HEK293 (cell line): ENCODE measurements at regions not wholly inside any gene's neighbourhood (a gene's known extent, or its start where the extent isn't known, plus 50 kb on each side); places are given as distances from the start of the nearest gene placed in this dataset.

ENCODE experiments used
- CTCF ChIA-PET: fragments of 350-600 bp; formaldehyde crosslinking; extraction: SDS; loops from one replicate; lab custom pipeline; 2021; ENCODE audit warnings: antibody characterized with exemption; lab: Yijun Ruan, JAX
- POLR2A ChIA-PET: fragments of 300-600 bp; formaldehyde crosslinking; extraction: SDS; loops from one replicate; lab custom pipeline; 2020; ENCODE audit warnings: antibody characterized with exemption, inconsistent platforms; lab: Yijun Ruan, JAX
- H3K27ac ChIP-seq: fragments of 200-500 bp; sonication (Bioruptor generic); 2 replicates; pipeline ENCODE4 v1.5.1; 2014; ENCODE audit warnings: low read depth, low read length, control low read depth, inconsistent platforms; ENCODE audit errors: extremely low read depth
- H3K36me3 ChIP-seq, 2 experiments: fragments of 200-500 bp in 1 of 2; sonication (Bioruptor generic) in 1 of 2; 1 replicate in 1 of 2; 2 replicates in 1 of 2; pipeline ENCODE4 v1.5.1; 2014 to 2017; ENCODE audit warnings: inconsistent platforms in 2 of 2, low read length in 2 of 2; ENCODE audit not compliant: control insufficient read depth in 2 of 2, insufficient read depth in 1 of 2
- H3K4me1 ChIP-seq: fragments of 200-500 bp; sonication (Bioruptor generic); 2 replicates; pipeline ENCODE4 v1.5.1; 2014; ENCODE audit warnings: mild to moderate bottlenecking, low read length, inconsistent platforms; ENCODE audit not compliant: control insufficient read depth, insufficient read depth
- H3K4me3 ChIP-seq: 2 replicates; pipeline ENCODE4 v1.5.1; 2011; ENCODE audit warnings: low read depth, mild to moderate bottlenecking, control low read depth, low read length, moderate library complexity
- H3K9me3 ChIP-seq: fragments of 200-500 bp; sonication (Bioruptor generic); 2 replicates; pipeline ENCODE4 v1.5.1; 2014; ENCODE audit warnings: low read depth, low read length, inconsistent platforms; ENCODE audit not compliant: control insufficient read depth, insufficient read depth
- ATF2 ChIP-seq: fragments of 450-650 bp; formaldehyde crosslinking; IDR thresholded peaks from 2 replicates; pipeline ENCODE4 v1.5.1; 2016; ENCODE audit warnings: missing biosample characterization, missing genetic modification characterization, low read depth
- FEZF1 ChIP-seq: fragments of 450-650 bp; formaldehyde crosslinking; IDR thresholded peaks from 2 replicates; pipeline ENCODE4 v1.5.1; 2016; ENCODE audit warnings: missing biosample characterization, missing genetic modification characterization
- HOXA7 ChIP-seq: sonication (generic); formaldehyde crosslinking; IDR thresholded peaks from 2 replicates; pipeline ENCODE4 v1.8.1; 2022; ENCODE audit warnings: missing genetic modification reagents, borderline replicate concordance
- KLF17 ChIP-seq: fragments of 450-650 bp; formaldehyde crosslinking; IDR thresholded peaks from 2 replicates; pipeline ENCODE4 v1.5.1; 2016; ENCODE audit warnings: missing biosample characterization, missing genetic modification characterization
- SCRT2 ChIP-seq: fragments of 450-650 bp; formaldehyde crosslinking; IDR thresholded peaks from 2 replicates; pipeline ENCODE4 v1.5.1; 2016; ENCODE audit warnings: missing biosample characterization, missing genetic modification characterization
- SETDB1 ChIP-seq: IDR thresholded peaks from one replicate; pipeline ENCODE4 v1.6.1; 2017; ENCODE audit warnings: mild to moderate bottlenecking, low read length, moderate library complexity, mixed read lengths; ENCODE audit not compliant: insufficient read length
- TRIM28 ChIP-seq: IDR thresholded peaks from 2 replicates; pipeline ENCODE4 v1.6.1; 2011; ENCODE audit warnings: low read length, control low read depth, borderline replicate concordance
- ZFP3 ChIP-seq: fragments of 450-650 bp; formaldehyde crosslinking; IDR thresholded peaks from 2 replicates; pipeline ENCODE4 v1.5.1; 2016; ENCODE audit warnings: low read depth, missing biosample characterization, missing genetic modification characterization
- ZNF146 ChIP-seq: fragments of 450-650 bp; formaldehyde crosslinking; IDR thresholded peaks from 2 replicates; pipeline ENCODE4 v1.5.1; 2016; ENCODE audit warnings: missing biosample characterization, missing genetic modification characterization
- ZNF174 ChIP-seq: fragments of 450-650 bp; formaldehyde crosslinking; IDR thresholded peaks from 2 replicates; pipeline ENCODE4 v1.5.0; 2017; ENCODE audit warnings: missing biosample characterization, mild to moderate bottlenecking, missing genetic modification characterization
- ZNF202 ChIP-seq: fragments of 450-650 bp; formaldehyde crosslinking; IDR thresholded peaks from 2 replicates; pipeline ENCODE4 v1.5.1; 2016; ENCODE audit warnings: missing biosample characterization, missing genetic modification characterization, borderline replicate concordance
- ZNF221 ChIP-seq: fragments of 450-650 bp; formaldehyde crosslinking; IDR thresholded peaks from 2 replicates; pipeline ENCODE4 v1.5.1; 2017; ENCODE audit warnings: missing biosample characterization, missing genetic modification characterization, borderline replicate concordance
- ZNF280D ChIP-seq: fragments of 450-650 bp; formaldehyde crosslinking; IDR thresholded peaks from 2 replicates; pipeline ENCODE4 v1.5.1; 2016; ENCODE audit warnings: missing biosample characterization, missing genetic modification characterization
- ZNF311 ChIP-seq: fragments of 450-650 bp; formaldehyde crosslinking; IDR thresholded peaks from 2 replicates; pipeline ENCODE4 v1.5.1; 2017; ENCODE audit warnings: missing biosample characterization, missing genetic modification characterization, borderline replicate concordance
- ZNF529 ChIP-seq: fragments of 450-650 bp; formaldehyde crosslinking; IDR thresholded peaks from 2 replicates; pipeline ENCODE4 v1.5.1; 2017; ENCODE audit warnings: missing genetic modification characterization, missing biosample characterization; ENCODE audit not compliant: insufficient replicate concordance
- ZNF558 ChIP-seq: fragments of 450-650 bp; formaldehyde crosslinking; IDR thresholded peaks from 2 replicates; pipeline ENCODE4 v1.5.1; 2016; ENCODE audit warnings: missing biosample characterization, missing genetic modification characterization
- ZNF585B ChIP-seq: fragments of 450-650 bp; formaldehyde crosslinking; IDR thresholded peaks from 2 replicates; pipeline ENCODE4 v1.5.1; 2016; ENCODE audit warnings: missing biosample characterization, missing genetic modification characterization
- ZNF621 ChIP-seq: fragments of 450-650 bp; formaldehyde crosslinking; IDR thresholded peaks from 2 replicates; pipeline ENCODE4 v1.5.1; 2017; ENCODE audit warnings: missing biosample characterization, missing genetic modification characterization
- ZNF658 ChIP-seq: fragments of 450-650 bp; formaldehyde crosslinking; IDR thresholded peaks from 2 replicates; pipeline ENCODE4; 2016; ENCODE audit warnings: missing biosample characterization, missing genetic modification characterization
- ZNF785 ChIP-seq: fragments of 450-650 bp; formaldehyde crosslinking; IDR thresholded peaks from 2 replicates; pipeline ENCODE4 v1.5.1; 2016; ENCODE audit warnings: missing biosample characterization, missing genetic modification characterization
- ZNF843 ChIP-seq: fragments of 450-650 bp; formaldehyde crosslinking; IDR thresholded peaks from 2 replicates; pipeline ENCODE4 v1.5.1; 2016; ENCODE audit warnings: missing biosample characterization, missing genetic modification characterization
- ZSCAN4 ChIP-seq: fragments of 450-650 bp; formaldehyde crosslinking; IDR thresholded peaks from 2 replicates; pipeline ENCODE4 v1.5.1; 2017; ENCODE audit warnings: missing biosample characterization, missing genetic modification characterization
- TF ChIP-seq, protein P1 (sequence below): fragments of 450-650 bp; formaldehyde crosslinking; IDR thresholded peaks from 2 replicates; pipeline ENCODE4 v1.5.1; 2016; ENCODE audit warnings: missing biosample characterization, missing genetic modification characterization

DNA sequence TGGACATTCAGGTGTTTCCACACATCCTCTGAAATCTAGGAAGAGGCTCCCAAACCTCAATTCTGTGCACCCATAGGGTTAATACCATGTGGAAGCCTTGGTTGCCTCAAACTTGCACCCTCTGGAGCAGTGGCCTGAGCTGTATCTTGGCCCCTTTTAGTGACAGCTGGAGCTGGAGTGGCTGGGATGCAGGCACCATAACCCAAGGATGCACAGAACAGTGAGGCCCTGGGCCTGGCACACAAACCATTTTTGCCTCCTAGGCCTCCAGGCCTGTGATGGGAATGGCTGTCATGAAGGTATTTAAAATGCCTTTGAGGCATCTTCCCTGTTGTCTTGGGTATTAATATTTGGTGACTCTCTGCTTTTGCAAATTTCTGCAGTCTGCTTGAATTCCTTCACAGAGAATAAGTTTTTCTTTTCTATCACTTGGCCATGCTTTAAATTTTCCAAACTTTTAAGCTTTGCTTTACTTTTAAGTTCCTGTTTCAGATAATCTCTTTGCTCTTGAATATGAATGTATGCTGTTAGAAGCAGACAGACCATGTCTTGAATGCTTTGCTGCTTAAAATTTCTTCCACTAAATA is 1594.5 kb upstream of the PCDH20 start:
- CTCF ChIA-PET: no interaction called here
- POLR2A ChIA-PET: no interaction called here

GRCh38 chr13:63005625-63006024 is 1590.0 kb upstream of the PCDH20 start:
- no peak overlapping the region for H3K27ac ChIP-seq
- H3K9me3 ChIP-seq: no peaks in the 10 kb centered on the region
- ChIA-PET CTCF (no interaction called here), POLR2A (no interaction called here)
- H3K36me3 ChIP-seq: no peaks in the 10 kb centered on the region
- no peaks in the 10 kb centered on the region for H3K4me1 ChIP-seq
- no peak overlapping the region for H3K4me3 ChIP-seq
- TF ChIP-seq SETDB1: peak; percentile 52
- TF ChIP-seq ZNF529 (tag by site-specific recombination): no peak

More for the DNA sequence above, 1594.5 kb upstream of the PCDH20 start:
- TF ChIP-seq ZNF658 (tag by site-specific recombination): no peak
- TF ChIP-seq FEZF1 (tag by site-specific recombination): no peak
- TF ChIP-seq KLF17 (tag by site-specific recombination): no peak
- no peak for TF ChIP-seq ZNF311 (tag by site-specific recombination)
- no peak for TF ChIP-seq ZNF843 (tag by site-specific recombination)
- no peak for TF ChIP-seq ZSCAN4 (tag by site-specific recombination)
- TF ChIP-seq ZNF202 (tag by site-specific recombination): no peak
- no peak for TF ChIP-seq ZNF221 (tag by site-specific recombination)
- peak; percentile 83 for TF ChIP-seq ZNF585B (tag by site-specific recombination)
- peak; percentile 99 for TF ChIP-seq SETDB1
- peak; percentile 100 for TF ChIP-seq TRIM28
- H3K36me3 ChIP-seq: no peaks in the 10 kb centered on the region
- no peak overlapping the region for H3K27ac ChIP-seq
- H3K9me3 ChIP-seq: no peaks in the 10 kb centered on the region
- no peaks in the 10 kb centered on the region for H3K4me1 ChIP-seq
- H3K4me3 ChIP-seq: no peak overlapping the region

- ChIA-PET CTCF (no interaction called here), POLR2A (no interaction called here)
- H3K36me3 ChIP-seq: no peaks in the 10 kb centered on the region
- H3K4me1 ChIP-seq: no peaks in the 10 kb centered on the region
- no peak overlapping the region for H3K27ac ChIP-seq
- no peak overlapping the region for H3K4me3 ChIP-seq
- H3K9me3 ChIP-seq: no peaks in the 10 kb centered on the region
- TF ChIP-seq ZNF621 (tag by site-specific recombination) (no peak), HOXA7 (CRISPR knock-in tag) (no peak), ZNF558 (tag by site-specific recombination) (no peak), ATF2 (no peak), ZNF174 (no peak), ZNF146 (tag by site-specific recombination) (no peak), SCRT2 (tag by site-specific recombination) (no peak), ZFP3 (no peak), ZNF785 (tag by site-specific recombination) (no peak), ZNF280D (tag by site-specific recombination) (no peak)
- TF ChIP-seq, protein P1, sequence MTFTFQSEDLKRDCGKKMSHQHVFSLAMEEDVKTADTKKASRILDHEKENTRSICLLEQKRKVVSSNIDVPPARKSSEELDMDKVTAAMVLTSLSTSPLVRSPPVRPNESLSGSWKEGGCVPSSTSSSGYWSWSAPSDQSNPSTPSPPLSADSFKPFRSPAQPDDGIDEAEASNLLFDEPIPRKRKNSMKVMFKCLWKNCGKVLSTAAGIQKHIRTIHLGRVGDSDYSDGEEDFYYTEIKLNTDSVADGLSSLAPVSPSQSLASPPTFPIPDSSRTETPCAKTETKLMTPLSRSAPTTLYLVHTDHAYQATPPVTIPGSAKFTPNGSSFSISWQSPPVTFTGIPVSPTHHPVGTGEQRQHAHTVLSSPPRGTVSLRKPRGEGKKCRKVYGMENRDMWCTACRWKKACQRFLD (tag by site-specific recombination): no peak
Observed at GRCh38 chr13:62997696-62998095, 1582.0 kb upstream of the PCDH20 start.
